Smooth muscle cell (in vitro differentiated cells): ENCODE measurements at regions not wholly inside any gene's neighbourhood (a gene's known extent, or its start where the extent isn't known, plus 50 kb on each side); places are given as distances from the start of the nearest gene placed in this dataset.

Source experiments
- DNase-seq: peaks from one replicate; lab custom pipeline; 2025; ENCODE audit not compliant: unreplicated experiment; lab: John Stamatoyannopoulos, UW
- H2AFZ ChIP-seq: fragments of 200-600 bp; sonication (generic); 2 replicates; pipeline ENCODE4 v1.6.0; 2016; ENCODE audit warnings: antibody characterized with exemption, low read depth, mild to moderate bottlenecking
- H3F3A ChIP-seq: fragments of 200-600 bp; sonication (generic); 2 replicates; pipeline ENCODE4 v1.6.0; 2017; ENCODE audit warnings: antibody characterized with exemption, low read depth
- H3K27ac ChIP-seq: fragments of 200-600 bp; sonication (generic); 2 replicates; pipeline ENCODE4 v1.5.1; 2016; ENCODE audit warnings: low read depth, mild to moderate bottlenecking
- H3K27me3 ChIP-seq: fragments of 200-600 bp; sonication (generic); 2 replicates; pipeline ENCODE4 v1.6.1; 2016; ENCODE audit warnings: low read depth, mild to moderate bottlenecking
- H3K36me3 ChIP-seq: fragments of 200-600 bp; sonication (generic); 2 replicates; pipeline ENCODE4 v1.5.1; 2016; ENCODE audit warnings: low read depth
- H3K4me1 ChIP-seq: fragments of 200-600 bp; sonication (generic); 2 replicates; pipeline ENCODE4 v1.5.1; 2016; ENCODE audit warnings: low read depth
- H3K4me2 ChIP-seq: fragments of 200-600 bp; sonication (generic); 2 replicates; pipeline ENCODE4 v1.6.0; 2016; ENCODE audit warnings: mild to moderate bottlenecking
- H3K4me3 ChIP-seq: fragments of 200-600 bp; sonication (generic); 2 replicates; pipeline ENCODE4 v1.5.1; 2016; ENCODE audit warnings: mild to moderate bottlenecking
- H3K79me2 ChIP-seq: fragments of 200-600 bp; sonication (generic); 2 replicates; pipeline ENCODE4 v1.6.0; 2016; ENCODE audit warnings: low read depth, mild to moderate bottlenecking
- H3K9ac ChIP-seq: fragments of 200-600 bp; sonication (generic); 2 replicates; pipeline ENCODE4 v1.6.0; 2016; ENCODE audit warnings: low read depth
- H3K9me3 ChIP-seq: fragments of 200-600 bp; sonication (generic); replicated peaks from 2 replicates; pipeline ENCODE4 v1.5.1; 2016; ENCODE audit warnings: low read depth
- H4K20me1 ChIP-seq: fragments of 200-600 bp; sonication (generic); 2 replicates; pipeline ENCODE4 v1.6.0; 2016; ENCODE audit warnings: low read depth
- CTCF ChIP-seq: fragments of 200-600 bp; sonication (generic); IDR thresholded peaks from 2 replicates; pipeline ENCODE4 v1.5.1; 2017; ENCODE audit warnings: borderline replicate concordance, mild to moderate bottlenecking, antibody characterized with exemption; ENCODE audit not compliant: insufficient read depth, poor library complexity, severe bottlenecking
- WGBS: methylation state at CpG from one replicate; pipeline ENCODE4 v1.1.7; 2016; ENCODE audit warnings: low lambda C conversion rate; 5-methylcytosine and 5-hydroxymethylcytosine counted together

- no peak for DNase-seq
- H3F3A ChIP-seq: no peaks in the 10 kb centered on the region
- no peak overlapping the region for H2AFZ ChIP-seq
- no peaks in the 10 kb centered on the region for H3K9me3 ChIP-seq
- H3K4me1 ChIP-seq: no peaks in the 10 kb centered on the region
- no peak for TF ChIP-seq CTCF
- H3K79me2 ChIP-seq: no peaks in the 10 kb centered on the region
- 77% methylated on average over 3 of the region's 3 CpGs for WGBS
- H3K4me3 ChIP-seq: no peak overlapping the region
- no peak overlapping the region for H3K9ac ChIP-seq
- no peaks in the 10 kb centered on the region for H3K36me3 ChIP-seq
- H3K27ac ChIP-seq: no peak overlapping the region
- no peak overlapping the region for H3K4me2 ChIP-seq
- no peaks in the 10 kb centered on the region for H4K20me1 ChIP-seq
- no peaks in the 10 kb centered on the region for H3K27me3 ChIP-seq
These were observed 730.7 kb downstream of the UQCRFS1 start for GRCh38 chr19:28482221-28482620.

- Histone ChIP-seq H2AFZ (no peak overlapping the region), H3K9ac (no peak overlapping the region), H3K27ac (no peak overlapping the region), H3K4me1 (no peaks in the 10 kb centered on the region), H3K36me3 (no peaks in the 10 kb centered on the region), H3F3A (no peaks in the 10 kb centered on the region), H3K27me3 (no peaks in the 10 kb centered on the region), H3K4me3 (no peak overlapping the region), H3K9me3 (no peaks in the 10 kb centered on the region), H4K20me1 (no peaks in the 10 kb centered on the region), H3K79me2 (no peaks in the 10 kb centered on the region), H3K4me2 (no peak overlapping the region)
- TF ChIP-seq CTCF: no peak
- 96% methylated on average over 1 of the region's 1 CpG for WGBS
- no peak for DNase-seq
These were observed 731.3 kb downstream of the UQCRFS1 start for GRCh38 chr19:28481674-28482073.

GRCh38 chr19:28475525-28475924 is 737.4 kb downstream of the UQCRFS1 start:
- Histone ChIP-seq H4K20me1 (no peaks in the 10 kb centered on the region), H3K79me2 (no peaks in the 10 kb centered on the region), H3K9me3 (no peaks in the 10 kb centered on the region), H3K27ac (no peak overlapping the region), H3K9ac (no peak overlapping the region), H3K4me3 (no peak overlapping the region), H2AFZ (no peak overlapping the region), H3F3A (no peaks in the 10 kb centered on the region), H3K27me3 (no peaks in the 10 kb centered on the region), H3K4me1 (no peaks in the 10 kb centered on the region), H3K36me3 (no peaks in the 10 kb centered on the region), H3K4me2 (no peak overlapping the region)
- 80% methylated on average over 5 of the region's 5 CpGs for WGBS
- DNase-seq: no peak
- TF ChIP-seq CTCF: no peak

GRCh38 chr19:28472843-28473242 is 740.1 kb downstream of the UQCRFS1 start:
- Histone ChIP-seq H3K9me3 (no peaks in the 10 kb centered on the region), H3K4me3 (no peak overlapping the region), H3K9ac (no peak overlapping the region), H4K20me1 (no peaks in the 10 kb centered on the region), H3K4me2 (no peak overlapping the region), H3K4me1 (peaks cover 11% of the 10 kb centered on the region), H3K79me2 (no peaks in the 10 kb centered on the region), H3K36me3 (no peaks in the 10 kb centered on the region), H3K27ac (no peak overlapping the region), H2AFZ (no peak overlapping the region), H3F3A (no peaks in the 10 kb centered on the region), H3K27me3 (no peaks in the 10 kb centered on the region)
- no peak for TF ChIP-seq CTCF
- 81% methylated on average over 7 of the region's 7 CpGs for WGBS
- no peak for DNase-seq
